Prostate gland (tissue), 2 donors: ENCODE measurements at regions not wholly inside any gene's neighbourhood (a gene's known extent, or its start where the extent isn't known, plus 50 kb on each side); places are given as distances from the start of the nearest gene placed in this dataset.

Experiments used
- DNase-seq: peaks from one replicate; pipeline ENCODE4 v3.0.0-alpha.2; 2019; ENCODE audit warnings: low spot score
- H3K27ac ChIP-seq, 2 donors: fragments of 200-600 bp; sonication (generic); 2 replicates each; pipeline ENCODE4 v1.5.1; 2017 to 2019
- H3K27me3 ChIP-seq: fragments of 200-600 bp; sonication (generic); replicated peaks from 2 replicates; pipeline ENCODE4 v1.5.1; 2019; ENCODE audit not compliant: insufficient read depth
- H3K36me3 ChIP-seq, 2 donors: fragments of 200-600 bp; sonication (generic); 1 replicate in 1 of 2; 2 replicates in 1 of 2; pipeline versions ENCODE4 v1.5.1 to v1.8.1; 2017 to 2019
- H3K4me1 ChIP-seq: fragments of 200-600 bp; sonication (generic); replicated peaks from 2 replicates; pipeline ENCODE4 v1.5.1; 2019
- H3K4me3 ChIP-seq, 2 donors: fragments of 200-600 bp; sonication (generic); 2 replicates each; pipeline ENCODE4 v1.5.1; 2017 to 2019
- H3K9me3 ChIP-seq: fragments of 200-600 bp; sonication (generic); 2 replicates; pipeline ENCODE4 v1.5.1; 2017
- CTCF ChIP-seq, 4 experiments: fragments of 200-600 bp in 2 of 4; fragments of 450-650 bp in 2 of 4; sonication (generic) in 2 of 4; IDR thresholded peaks; 1 replicate in 3 of 4; 2 replicates in 1 of 4; pipeline ENCODE4 v1.5.1; 2016 to 2019; ENCODE audit warnings: antibody characterized with exemption in 4 of 4, mild to moderate bottlenecking in 2 of 4, moderate library complexity in 2 of 4
- POLR2A ChIP-seq: fragments of 450-650 bp; IDR thresholded peaks from one replicate; pipeline ENCODE4 v1.6.1; 2016; ENCODE audit warnings: antibody characterized with exemption, mild to moderate bottlenecking
- POLR2AphosphoS5 ChIP-seq: sonication (generic); formaldehyde crosslinking; IDR thresholded peaks from one replicate; pipeline ENCODE4 v1.6.1; 2017; ENCODE audit warnings: antibody characterized with exemption
- WGBS: methylation state at CpG from one replicate; pipeline ENCODE4 v1.1.5; 2018; 5-methylcytosine and 5-hydroxymethylcytosine counted together
- intact Hi-C: fragments of 100-400 bp; cut with DNase I; formaldehyde crosslinking; loops from one replicate; pipeline ENCODE4 v1.14.2; 2022

DNA sequence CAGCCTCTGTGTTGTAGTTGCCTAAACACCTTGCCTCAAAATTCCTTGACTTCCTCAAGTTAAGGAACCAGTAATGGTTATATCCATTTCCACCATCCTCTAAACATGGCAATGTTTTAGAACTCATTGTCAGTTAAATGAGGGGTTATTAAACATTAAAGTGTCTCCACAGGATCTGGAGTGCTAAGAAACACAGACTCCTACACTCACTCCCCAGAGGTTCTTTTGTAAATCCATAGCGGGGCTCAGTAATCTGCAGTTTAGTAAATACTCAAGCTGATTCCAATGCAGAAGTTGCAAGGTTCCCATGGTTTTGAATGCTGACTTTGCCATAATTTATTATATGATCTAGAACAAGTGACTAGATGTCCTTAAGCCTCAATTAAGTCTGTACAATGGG lies 245.5 kb downstream of the GPAT3 start:
- H3K27ac ChIP-seq = no peak overlapping the region
- no peak for DNase-seq
- no peak overlapping the region for H3K4me3 ChIP-seq
- intact Hi-C loops = no loop called here
- H3K27me3 ChIP-seq = no peaks in the 10 kb centered on the region
- H3K4me1 ChIP-seq = no peaks in the 10 kb centered on the region
- H3K36me3 ChIP-seq = no peaks in the 10 kb centered on the region
- 74% methylated on average over 1 of the region's 1 CpG for WGBS
- no peaks in the 10 kb centered on the region for H3K9me3 ChIP-seq
- TF ChIP-seq POLR2A = no peak
- TF ChIP-seq CTCF (IDR thresholded peaks at IDR 0.05) = no peak
- no peak for TF ChIP-seq POLR2AphosphoS5

DNA sequence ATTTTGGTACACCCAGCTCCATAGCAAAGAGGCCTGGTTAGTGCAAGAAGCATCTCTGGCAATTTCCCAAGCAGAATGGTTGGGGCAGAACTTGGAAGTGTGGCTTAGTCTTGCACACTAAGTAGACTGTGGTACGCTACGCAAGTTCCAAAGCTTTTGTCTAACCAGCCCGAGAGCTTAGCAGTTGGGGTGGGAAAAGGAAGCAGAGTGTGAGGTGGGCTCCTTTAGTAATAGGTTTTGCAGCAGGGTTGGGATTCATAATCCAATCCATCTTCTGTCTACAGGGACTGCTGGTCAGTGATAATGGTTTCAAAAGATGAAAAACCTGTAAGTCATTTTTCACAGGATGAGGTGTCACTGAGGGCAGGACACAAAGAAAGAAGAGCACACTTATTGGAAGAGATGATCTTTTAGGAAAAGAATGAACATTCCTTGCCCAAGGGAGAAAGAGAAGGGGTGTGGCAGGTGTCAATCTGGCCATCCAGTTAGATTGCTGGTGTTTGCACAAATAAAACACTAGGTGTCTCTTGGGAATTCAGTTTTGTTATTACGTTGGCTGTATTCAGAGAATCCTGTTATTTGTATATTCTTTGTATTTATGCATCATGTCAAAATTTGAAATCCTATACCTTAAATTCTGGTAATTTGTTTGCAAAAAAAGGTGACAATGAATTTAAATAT lies 244.3 kb downstream of the GPAT3 start:
- H3K4me3 ChIP-seq = no peak overlapping the region
- H3K9me3 ChIP-seq = no peaks in the 10 kb centered on the region
- H3K27me3 ChIP-seq = no peaks in the 10 kb centered on the region
- TF ChIP-seq POLR2A (no peak), POLR2AphosphoS5 (no peak), CTCF (IDR thresholded peaks at IDR 0.05) (no peak)
- no peaks in the 10 kb centered on the region for H3K36me3 ChIP-seq
- WGBS = 71% methylated on average over 4 of the region's 4 CpGs
- no peak overlapping the region for H3K27ac ChIP-seq
- DNase-seq = no peak
- H3K4me1 ChIP-seq = no peaks in the 10 kb centered on the region
- intact Hi-C loops = no loop called here

- WGBS = 60% methylated on average over 12 of the region's 12 CpGs
These were observed 243.5 kb downstream of the GPAT3 start for GRCh38 chr4:83779103-83780052.

DNA sequence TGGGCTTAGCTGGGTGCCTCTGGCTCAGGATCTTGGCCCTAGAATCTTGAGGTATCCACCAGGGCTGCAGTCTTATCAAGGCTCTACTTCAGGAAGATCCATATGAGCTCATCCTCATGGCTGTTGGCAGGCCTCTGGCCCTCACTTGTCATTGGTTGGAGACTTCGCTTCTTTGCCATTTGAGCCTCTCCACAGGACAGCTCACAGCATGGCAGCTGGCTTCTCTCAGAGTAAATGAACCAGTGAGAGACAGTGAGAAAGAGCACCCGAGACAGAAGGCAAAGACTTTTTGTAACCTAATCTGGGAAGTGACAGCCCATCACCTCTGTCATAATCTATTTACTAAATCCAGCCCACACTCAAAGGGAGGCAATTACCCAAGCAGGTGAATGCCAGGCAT lies 236.8 kb downstream of the GPAT3 start:
- WGBS = 80% methylated on average over 2 of the region's 2 CpGs
- Histone ChIP-seq H3K27ac (no peak overlapping the region), H3K4me1 (no peaks in the 10 kb centered on the region), H3K36me3 (no peaks in the 10 kb centered on the region), H3K4me3 (no peak overlapping the region), H3K27me3 (no peaks in the 10 kb centered on the region), H3K9me3 (no peaks in the 10 kb centered on the region)
- TF ChIP-seq POLR2AphosphoS5 (no peak), CTCF (IDR thresholded peaks at IDR 0.05) (no peak), POLR2A (no peak)
- intact Hi-C loops = no loop called here
- DNase-seq = no peak

More at GRCh38 chr4:83779103-83780052, 243.5 kb downstream of the GPAT3 start:
- TF ChIP-seq POLR2A = no peak
- no peak for TF ChIP-seq CTCF (IDR thresholded peaks at IDR 0.05)
- TF ChIP-seq POLR2AphosphoS5 = no peak
- intact Hi-C loops = no loop called here
- no peaks in the 10 kb centered on the region for H3K4me1 ChIP-seq
- H3K4me3 ChIP-seq = no peak overlapping the region
- H3K27me3 ChIP-seq = no peaks in the 10 kb centered on the region
- H3K36me3 ChIP-seq = no peaks in the 10 kb centered on the region
- no peak for DNase-seq
- H3K9me3 ChIP-seq = no peaks in the 10 kb centered on the region
- H3K27ac ChIP-seq = no peak overlapping the region
